AG09309 (cell line): ENCODE measurements at regions not wholly inside any gene's neighbourhood (a gene's known extent, or its start where the extent isn't known, plus 50 kb on each side); places are given as distances from the start of the nearest gene placed in this dataset.

Experiments
- DNase-seq: peaks from one replicate; pipeline ENCODE4 v3.0.0-alpha.2; 2010; ENCODE audit warnings: low read depth
- H3K4me3 ChIP-seq: 2 replicates; pipeline ENCODE4 v1.5.1; 2011; ENCODE audit warnings: mild to moderate bottlenecking, low read depth, low read length, moderate library complexity; ENCODE audit not compliant: control insufficient read depth
- CTCF ChIP-seq: IDR thresholded peaks from 2 replicates; pipeline ENCODE4 v1.5.1; 2011; ENCODE audit warnings: mild to moderate bottlenecking, low read depth, low read length, inconsistent platforms; ENCODE audit not compliant: insufficient read depth, control insufficient read depth; ENCODE audit errors: missing control alignments

GRCh38 chr4:63790377-63790776, 618.9 kb downstream of the TECRL start:
- no peak for TF ChIP-seq CTCF
- no peak for DNase-seq
- no peak overlapping the region for H3K4me3 ChIP-seq

- no peak overlapping the region for H3K4me3 ChIP-seq
These were observed 621.0 kb downstream of the TECRL start for GRCh38 chr4:63788271-63788670.

GRCh38 chr4:63787326-63787725, 621.9 kb downstream of the TECRL start:
- H3K4me3 ChIP-seq = no peak overlapping the region
- DNase-seq = no peak
- TF ChIP-seq CTCF = no peak

More at GRCh38 chr4:63788271-63788670, 621.0 kb downstream of the TECRL start:
- TF ChIP-seq CTCF = no peak
- no peak for DNase-seq

GRCh38 chr4:63786171-63786570, 623.1 kb downstream of the TECRL start:
- H3K4me3 ChIP-seq = no peak overlapping the region
- no peak for DNase-seq
- no peak for TF ChIP-seq CTCF

- TF ChIP-seq CTCF = no peak
- no peak for DNase-seq
- H3K4me3 ChIP-seq = no peak overlapping the region
These were observed 624.4 kb downstream of the TECRL start for GRCh38 chr4:63784822-63785221.

- no peak for TF ChIP-seq CTCF
- H3K4me3 ChIP-seq = no peak overlapping the region
- DNase-seq = no peak
These were observed 631.6 kb downstream of the TECRL start for GRCh38 chr4:63777601-63778000.

- H3K4me3 ChIP-seq = no peak overlapping the region
- TF ChIP-seq CTCF = no peak
- no peak for DNase-seq
These were observed 644.9 kb downstream of the TECRL start for GRCh38 chr4:63764400-63764799.
